ENCODE measurements at regions not wholly inside any gene's neighbourhood (a gene's known extent, or its start where the extent isn't known, plus 50 kb on each side); places are given as distances from the start of the nearest gene placed in this dataset.

DNA sequence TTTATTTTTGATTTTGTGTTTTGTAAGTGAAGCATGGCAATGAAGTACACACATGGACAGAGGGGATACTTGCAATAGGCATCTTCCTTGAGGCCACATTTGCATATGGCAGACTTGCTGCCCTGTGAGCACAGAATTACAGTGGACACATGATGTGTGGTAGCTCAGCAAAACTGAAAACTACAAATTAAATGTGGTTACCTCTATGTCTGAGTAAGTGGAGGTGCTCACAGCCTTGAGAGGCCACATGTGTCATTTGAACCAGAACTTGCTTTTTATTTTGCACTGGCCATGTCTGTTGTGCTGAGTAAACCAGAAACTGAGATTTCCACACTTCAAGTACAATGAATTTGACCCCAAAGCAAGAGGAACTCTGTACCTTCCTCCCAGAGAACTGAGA is 998.5 kb upstream of the NXPH2 start:
- TF ChIP-seq POLR2AphosphoS5 (IDR thresholded peaks at IDR 0.05; ENCODE audit: borderline replicate concordance, low read depth, low read length) (no peak), EZH2 (IDR thresholded peaks at IDR 0.05) (no peak)
